ENCODE measurements at regions not wholly inside any gene's neighbourhood (a gene's known extent, or its start where the extent isn't known, plus 50 kb on each side); places are given as distances from the start of the nearest gene placed in this dataset.

- Histone ChIP-seq H4K20me1 (ENCODE audit: insufficient read depth, low read length) (no peaks in the 10 kb centered on the region), H3K9ac (ENCODE audit: insufficient read depth, low read depth, low read length) (no peak overlapping the region), H3K27me3 (ENCODE audit: control insufficient read depth in 1 of 2, insufficient read depth in 2 of 2, low read length in 2 of 2) (peaks cover 5 to 29% of the 10 kb centered on the region in 2 experiments; a peak in 4 of 5 replicates), H3K79me2 (ENCODE audit: insufficient read depth, low read length) (no peaks in the 10 kb centered on the region), H3K4me3 (replicated peaks in 1 of 3; ENCODE audit: insufficient read depth in 1 of 3, low read depth in 2 of 3, low read length in 3 of 3) (no peak overlapping the region), H3K27ac (ENCODE audit: extremely low read length, insufficient read depth, low read length) (no peak overlapping the region), H3K36me3 (replicated peaks in 1 of 2; ENCODE audit: control insufficient read depth in 1 of 2, insufficient read depth in 2 of 2, low read length in 2 of 2) (no peaks in the 10 kb centered on the region), H2AFZ (ENCODE audit: low read length) (no peak overlapping the region), H3K4me1 (ENCODE audit: insufficient read depth, low read length) (no peaks in the 10 kb centered on the region), H3K4me2 (ENCODE audit: low read depth, low read length) (no peak overlapping the region), H3K9me3 (ENCODE audit: low read length) (no peaks in the 10 kb centered on the region)
- BruUV-seq (replicated peaks) = no TSS peak
- CTCF ChIA-PET (ENCODE audit: low intra/inter-chr PET ratio, low total read pairs) = no interaction called here
- intact Hi-C loops (cut with micrococcal nuclease; ENCODE audit: unreplicated experiment) (no loop called here), in situ Hi-C loops (cut with HindIII; ENCODE audit: extremely low pct_ligation_motif_present, low pct_unique_long_range_greater_than_20kb) (no loop called here)
- DNase-seq (ENCODE audit: low spot score) (no peak), ATAC-seq (no peak), FAIRE-seq (no peak)
- TF ChIP-seq THAP11 (CRISPR knock-in tag; IDR thresholded peaks at IDR 0.05) = no peak
- TF ChIP-seq NONO (IDR thresholded peaks at IDR 0.05) = no peak
- no peak for TF ChIP-seq NONO (CRISPR knock-in tag; conservative IDR thresholded peaks at IDR 0.05)
- TF ChIP-seq TERF1 (CRISPR knock-in tag; IDR thresholded peaks at IDR 0.05) = no peak
- TF ChIP-seq MTA3 (CRISPR knock-in tag; IDR thresholded peaks at IDR 0.05) = no peak
- WGBS (ENCODE audit: low lambda C conversion rate) = 66% methylated on average over 2 of the region's 5 CpGs
- POLR2A ChIA-PET = no interaction called here
Observed at GRCh38 chr10:75342397-75342796, 59.2 kb downstream of the ZNF503 start.

GRCh38 chr10:75335983-75336382 lies 65.6 kb downstream of the ZNF503 start:
- ChIA-PET POLR2A (no interaction called here), CTCF (ENCODE audit: low intra/inter-chr PET ratio, low total read pairs) (no interaction called here)
- FAIRE-seq = no peak
- in situ Hi-C loops (cut with HindIII; ENCODE audit: extremely low pct_ligation_motif_present, low pct_unique_long_range_greater_than_20kb) (no loop called here), intact Hi-C loops (cut with micrococcal nuclease; ENCODE audit: unreplicated experiment) (no loop called here)
- ATAC-seq = no peak
- H2AFZ ChIP-seq (ENCODE audit: low read length) = no peak overlapping the region
- H3K9ac ChIP-seq (ENCODE audit: insufficient read depth, low read depth, low read length) = no peak overlapping the region
- H4K20me1 ChIP-seq (ENCODE audit: insufficient read depth, low read length) = no peaks in the 10 kb centered on the region
- no peak for DNase-seq (ENCODE audit: low spot score)
- H3K36me3 ChIP-seq (replicated peaks in 1 of 2; ENCODE audit: control insufficient read depth in 1 of 2, insufficient read depth in 2 of 2, low read length in 2 of 2) = no peaks in the 10 kb centered on the region
- no peak overlapping the region for H3K27ac ChIP-seq (ENCODE audit: extremely low read length, insufficient read depth, low read length)
- H3K9me3 ChIP-seq (ENCODE audit: low read length) = no peaks in the 10 kb centered on the region
- no peaks in the 10 kb centered on the region; a peak in 2 of 5 replicates for H3K27me3 ChIP-seq (ENCODE audit: control insufficient read depth in 1 of 2, insufficient read depth in 2 of 2, low read length in 2 of 2)
- H3K4me2 ChIP-seq (ENCODE audit: low read depth, low read length) = no peak overlapping the region
- H3K4me3 ChIP-seq (replicated peaks in 1 of 3; ENCODE audit: insufficient read depth in 1 of 3, low read depth in 2 of 3, low read length in 3 of 3) = no peak overlapping the region
- H3K4me1 ChIP-seq (ENCODE audit: insufficient read depth, low read length) = no peaks in the 10 kb centered on the region
- no peaks in the 10 kb centered on the region for H3K79me2 ChIP-seq (ENCODE audit: insufficient read depth, low read length)
- BruUV-seq (replicated peaks) = no TSS peak
- TF ChIP-seq AGO2 (optimal IDR thresholded peaks at IDR 0.05; ENCODE audit: low read depth, low read length) = no peak
- TF ChIP-seq MED13 (CRISPR knock-in tag; IDR thresholded peaks at IDR 0.05) = no peak
- TF ChIP-seq ZBTB4 (CRISPR knock-in tag; IDR thresholded peaks at IDR 0.05; ENCODE audit: borderline replicate concordance) = no peak
- no peak for TF ChIP-seq U2AF1 (optimal IDR thresholded peaks at IDR 0.05; ENCODE audit: low read depth, low read length)
- TF ChIP-seq ZNF615 (CRISPR knock-in tag; IDR thresholded peaks at IDR 0.05; ENCODE audit: borderline replicate concordance) = no peak
- TF ChIP-seq ZBTB43 (CRISPR knock-in tag; conservative IDR thresholded peaks at IDR 0.05) = no peak
- TF ChIP-seq BCL6 (CRISPR knock-in tag; IDR thresholded peaks at IDR 0.05) = no peak
- no peak for TF ChIP-seq ZSCAN12 (CRISPR knock-in tag; IDR thresholded peaks at IDR 0.05)
- no peak for TF ChIP-seq ZNF83 (CRISPR knock-in tag; IDR thresholded peaks at IDR 0.05; ENCODE audit: borderline replicate concordance)
- TF ChIP-seq ZNF350 (CRISPR knock-in tag; IDR thresholded peaks at IDR 0.05; ENCODE audit: borderline replicate concordance, low read depth) = no peak

Data from HepG2 (cell line).